ENCODE measurements at regions not wholly inside any gene's neighbourhood (a gene's known extent, or its start where the extent isn't known, plus 50 kb on each side); places are given as distances from the start of the nearest gene placed in this dataset.

GRCh38 chr18:71942433-71942832 lies 601.7 kb downstream of the CBLN2 start:
- H3K27me3 ChIP-seq (replicated peaks): no peaks in the 10 kb centered on the region
- no peaks in the 10 kb centered on the region for H3K9me3 ChIP-seq (replicated peaks)
- no peak overlapping the region for H3K27ac ChIP-seq
- no peak overlapping the region for H3K4me3 ChIP-seq
- no peaks in the 10 kb centered on the region for H3K4me1 ChIP-seq (replicated peaks)
- no peaks in the 10 kb centered on the region for H3K36me3 ChIP-seq
- no peak for DNase-seq (ENCODE audit: low read depth in 1 of 2, low spot score in 2 of 2)

- Histone ChIP-seq H3K27me3 (replicated peaks) (no peaks in the 10 kb centered on the region), H3K4me3 (no peak overlapping the region), H3K9me3 (replicated peaks) (no peaks in the 10 kb centered on the region), H3K27ac (no peak overlapping the region), H3K36me3 (no peaks in the 10 kb centered on the region), H3K4me1 (replicated peaks) (no peaks in the 10 kb centered on the region)
- DNase-seq (ENCODE audit: low read depth in 1 of 2, low spot score in 2 of 2): no peak
Observed at GRCh38 chr18:71939483-71939882, 604.7 kb downstream of the CBLN2 start.

GRCh38 chr18:71936744-71937143 lies 607.4 kb downstream of the CBLN2 start:
- Histone ChIP-seq H3K4me1 (replicated peaks) (no peaks in the 10 kb centered on the region), H3K27ac (no peak overlapping the region), H3K27me3 (replicated peaks) (no peaks in the 10 kb centered on the region), H3K9me3 (replicated peaks) (no peaks in the 10 kb centered on the region), H3K36me3 (no peaks in the 10 kb centered on the region), H3K4me3 (no peak overlapping the region)
- no peak for DNase-seq (ENCODE audit: low read depth in 1 of 2, low spot score in 2 of 2)

- Histone ChIP-seq H3K4me3 (no peak overlapping the region), H3K27me3 (replicated peaks) (no peaks in the 10 kb centered on the region), H3K36me3 (no peaks in the 10 kb centered on the region), H3K4me1 (replicated peaks) (no peaks in the 10 kb centered on the region), H3K9me3 (replicated peaks) (no peaks in the 10 kb centered on the region), H3K27ac (no peak overlapping the region)
- no peak for DNase-seq (ENCODE audit: low read depth in 1 of 2, low spot score in 2 of 2)
Observed at GRCh38 chr18:71919211-71919610, 624.9 kb downstream of the CBLN2 start.

GRCh38 chr18:71913641-71914040 lies 630.5 kb downstream of the CBLN2 start:
- no peak for DNase-seq (ENCODE audit: low read depth in 1 of 2, low spot score in 2 of 2)
- H3K4me1 ChIP-seq (replicated peaks): no peaks in the 10 kb centered on the region
- no peaks in the 10 kb centered on the region for H3K36me3 ChIP-seq
- no peaks in the 10 kb centered on the region for H3K27me3 ChIP-seq (replicated peaks)
- H3K4me3 ChIP-seq: no peak overlapping the region
- no peak overlapping the region for H3K27ac ChIP-seq
- H3K9me3 ChIP-seq (replicated peaks): no peaks in the 10 kb centered on the region

GRCh38 chr18:71902482-71902881 lies 641.7 kb downstream of the CBLN2 start:
- DNase-seq (ENCODE audit: low read depth in 1 of 2, low spot score in 2 of 2): no peak
- Histone ChIP-seq H3K9me3 (replicated peaks) (no peaks in the 10 kb centered on the region; the same call in 1 of the 2 replicates), H3K36me3 (no peaks in the 10 kb centered on the region), H3K27ac (no peak overlapping the region), H3K4me1 (replicated peaks) (no peaks in the 10 kb centered on the region), H3K27me3 (replicated peaks) (no peaks in the 10 kb centered on the region), H3K4me3 (no peak overlapping the region)

- Histone ChIP-seq H3K36me3 (no peaks in the 10 kb centered on the region), H3K27me3 (replicated peaks) (no peaks in the 10 kb centered on the region), H3K4me3 (no peak overlapping the region), H3K4me1 (replicated peaks) (no peaks in the 10 kb centered on the region), H3K9me3 (replicated peaks) (no peaks in the 10 kb centered on the region; the same call in 1 of the 2 replicates), H3K27ac (no peak overlapping the region)
- no peak for DNase-seq (ENCODE audit: low read depth in 1 of 2, low spot score in 2 of 2)
Observed at GRCh38 chr18:71899707-71900472, 644.3 kb downstream of the CBLN2 start.

GRCh38 chr18:71899183-71899582 lies 645.0 kb downstream of the CBLN2 start:
- Histone ChIP-seq H3K4me1 (replicated peaks) (no peaks in the 10 kb centered on the region), H3K27me3 (replicated peaks) (no peaks in the 10 kb centered on the region), H3K9me3 (replicated peaks) (no peaks in the 10 kb centered on the region; the same call in 1 of the 2 replicates), H3K36me3 (no peaks in the 10 kb centered on the region), H3K27ac (no peak overlapping the region), H3K4me3 (no peak overlapping the region)
- DNase-seq (ENCODE audit: low read depth in 1 of 2, low spot score in 2 of 2): no peak

GRCh38 chr18:71887509-71887908 lies 656.6 kb downstream of the CBLN2 start:
- H3K9me3 ChIP-seq (replicated peaks): no peaks in the 10 kb centered on the region
- H3K27ac ChIP-seq: no peak overlapping the region

GRCh38 chr18:71878226-71878625 lies 665.9 kb downstream of the CBLN2 start:
- Histone ChIP-seq H3K4me1 (replicated peaks) (no peaks in the 10 kb centered on the region), H3K27ac (no peak overlapping the region), H3K4me3 (no peak overlapping the region), H3K27me3 (replicated peaks) (no peaks in the 10 kb centered on the region), H3K9me3 (replicated peaks) (no peaks in the 10 kb centered on the region), H3K36me3 (no peaks in the 10 kb centered on the region)
- DNase-seq (ENCODE audit: low read depth in 1 of 2, low spot score in 2 of 2): no peak

More at GRCh38 chr18:71887509-71887908, 656.6 kb downstream of the CBLN2 start:
- Histone ChIP-seq H3K36me3 (no peaks in the 10 kb centered on the region), H3K4me3 (no peak overlapping the region), H3K4me1 (replicated peaks) (no peaks in the 10 kb centered on the region), H3K27me3 (replicated peaks) (no peaks in the 10 kb centered on the region)
- DNase-seq (ENCODE audit: low read depth in 1 of 2, low spot score in 2 of 2): no peak

GRCh38 chr18:71873695-71874094 lies 670.4 kb downstream of the CBLN2 start:
- H3K27ac ChIP-seq: no peak overlapping the region
- no peaks in the 10 kb centered on the region for H3K4me1 ChIP-seq (replicated peaks)
- no peak for DNase-seq (ENCODE audit: low read depth in 1 of 2, low spot score in 2 of 2)
- no peaks in the 10 kb centered on the region for H3K9me3 ChIP-seq (replicated peaks)
- no peaks in the 10 kb centered on the region for H3K27me3 ChIP-seq (replicated peaks)
- H3K36me3 ChIP-seq: no peaks in the 10 kb centered on the region
- no peak overlapping the region for H3K4me3 ChIP-seq

GRCh38 chr18:71865888-71866287 lies 678.3 kb downstream of the CBLN2 start:
- Histone ChIP-seq H3K4me1 (replicated peaks) (no peaks in the 10 kb centered on the region), H3K36me3 (no peaks in the 10 kb centered on the region), H3K9me3 (replicated peaks) (no peaks in the 10 kb centered on the region), H3K27me3 (replicated peaks) (no peaks in the 10 kb centered on the region), H3K4me3 (no peak overlapping the region), H3K27ac (no peak overlapping the region)
- no peak for DNase-seq (ENCODE audit: low read depth in 1 of 2, low spot score in 2 of 2)

- peaks cover 13% of the 10 kb centered on the region; the same call in 1 of the 2 replicates for H3K9me3 ChIP-seq (replicated peaks)
- DNase-seq (ENCODE audit: low read depth in 1 of 2, low spot score in 2 of 2): no peak
- no peak overlapping the region for H3K4me3 ChIP-seq
Observed at GRCh38 chr18:71850602-71851001, 693.5 kb downstream of the CBLN2 start.

GRCh38 chr18:71849407-71849806 lies 694.7 kb downstream of the CBLN2 start:
- Histone ChIP-seq H3K4me3 (no peak overlapping the region), H3K36me3 (no peaks in the 10 kb centered on the region), H3K27ac (no peak overlapping the region), H3K9me3 (replicated peaks) (peaks cover 10% of the 10 kb centered on the region; the same call in 1 of the 2 replicates), H3K4me1 (replicated peaks) (no peaks in the 10 kb centered on the region), H3K27me3 (replicated peaks) (no peaks in the 10 kb centered on the region)
- no peak for DNase-seq (ENCODE audit: low read depth in 1 of 2, low spot score in 2 of 2)

More at GRCh38 chr18:71850602-71851001, 693.5 kb downstream of the CBLN2 start:
- Histone ChIP-seq H3K27me3 (replicated peaks) (no peaks in the 10 kb centered on the region), H3K4me1 (replicated peaks) (no peaks in the 10 kb centered on the region), H3K36me3 (no peaks in the 10 kb centered on the region), H3K27ac (no peak overlapping the region)

- no peak for DNase-seq (ENCODE audit: low read depth in 1 of 2, low spot score in 2 of 2)
- Histone ChIP-seq H3K9me3 (replicated peaks) (0 out of 2 replicates have a peak, but pooled peaks cover 10% of the 10 kb centered on the region), H3K4me3 (no peak overlapping the region), H3K4me1 (replicated peaks) (no peaks in the 10 kb centered on the region), H3K27ac (no peak overlapping the region), H3K36me3 (no peaks in the 10 kb centered on the region), H3K27me3 (replicated peaks) (no peaks in the 10 kb centered on the region)
Observed at GRCh38 chr18:71846716-71847115, 697.4 kb downstream of the CBLN2 start.
